SK-N-SH treated with all-trans-retinoic acid at 6 μM for 48 hours (cell line): ENCODE measurements at regions not wholly inside any gene's neighbourhood (a gene's known extent, or its start where the extent isn't known, plus 50 kb on each side); places are given as distances from the start of the nearest gene placed in this dataset.

Experiments used
- ATAC-seq: fragments of 200-7000 bp; cut with Tn5 transposase; 3 replicates; pipeline ENCODE4 v1.9.1; 2020; ENCODE audit warnings: mild to moderate bottlenecking, moderate library complexity
- BACH2 ChIP-seq: fragments of 250-450 bp; sonication (Bioruptor Pico); IDR thresholded peaks from 2 replicates; pipeline ENCODE4 v1.9.0; 2021; ENCODE audit warnings: mild to moderate bottlenecking, borderline replicate concordance
- CSDC2 ChIP-seq: fragments of 250-450 bp; sonication (Bioruptor Pico); IDR thresholded peaks from 2 replicates; pipeline ENCODE4 v1.5.0; 2020; ENCODE audit warnings: mild to moderate bottlenecking, moderate library complexity
- ESRRG ChIP-seq: fragments of 250-450 bp; sonication (Bioruptor Pico); IDR thresholded peaks from 2 replicates; pipeline ENCODE4 v1.6.1; 2021; ENCODE audit warnings: mild to moderate bottlenecking
- GLIS3 ChIP-seq: fragments of 250-450 bp; sonication (Bioruptor Pico); IDR thresholded peaks from 2 replicates; pipeline ENCODE4 v1.5.0; 2020; ENCODE audit warnings: mild to moderate bottlenecking, moderate library complexity
- ISL1 ChIP-seq: fragments of 250-450 bp; sonication (Bioruptor Pico); IDR thresholded peaks from 2 replicates; pipeline ENCODE4 v2.1.2; 2022; ENCODE audit warnings: mild to moderate bottlenecking, moderate library complexity
- OSR1 ChIP-seq: fragments of 250-450 bp; sonication (Bioruptor Pico); IDR thresholded peaks from 2 replicates; pipeline ENCODE4 v1.8.0; 2022; ENCODE audit warnings: moderate library complexity, mild to moderate bottlenecking, inconsistent platforms
- PPARA ChIP-seq: fragments of 250-450 bp; sonication (Bioruptor Pico); IDR thresholded peaks from 2 replicates; pipeline ENCODE4 v1.5.0; 2020; ENCODE audit warnings: mild to moderate bottlenecking, borderline replicate concordance
- RARB ChIP-seq: fragments of 250-450 bp; sonication (Bioruptor Pico); IDR thresholded peaks from 2 replicates; pipeline ENCODE4 v1.8.0; 2021; ENCODE audit warnings: mild to moderate bottlenecking, moderate library complexity
- TCF4 ChIP-seq: fragments of 250-450 bp; sonication (Bioruptor Pico); IDR thresholded peaks from 2 replicates; pipeline ENCODE4 v1.8.0; 2021; ENCODE audit warnings: mild to moderate bottlenecking, moderate library complexity, borderline replicate concordance
- TOX ChIP-seq: fragments of 250-450 bp; sonication (Bioruptor Pico); IDR thresholded peaks from 2 replicates; pipeline ENCODE4 v1.8.0; 2021; ENCODE audit warnings: mild to moderate bottlenecking, moderate library complexity, borderline replicate concordance
- ZC3H10 ChIP-seq: fragments of 250-450 bp; sonication (Bioruptor Pico); IDR thresholded peaks from 2 replicates; pipeline ENCODE4 v1.5.1; 2021; ENCODE audit warnings: mild to moderate bottlenecking, moderate library complexity
- ZFP30 ChIP-seq: fragments of 450-650 bp; formaldehyde crosslinking; IDR thresholded peaks from 2 replicates; pipeline ENCODE4 v1.5.0; 2022; ENCODE audit warnings: mild to moderate bottlenecking, moderate library complexity
- ZNF70 ChIP-seq: fragments of 450-650 bp; formaldehyde crosslinking; IDR thresholded peaks from 2 replicates; pipeline ENCODE4 v1.5.0; 2020; ENCODE audit warnings: mild to moderate bottlenecking, moderate library complexity
- ZNF8 ChIP-seq: fragments of 450-650 bp; formaldehyde crosslinking; IDR thresholded peaks from 2 replicates; pipeline ENCODE4 v1.5.0; 2020; ENCODE audit warnings: mild to moderate bottlenecking, moderate library complexity
- TF ChIP-seq, protein P1 (sequence below): fragments of 250-450 bp; sonication (Bioruptor Pico); IDR thresholded peaks from 2 replicates; pipeline ENCODE4 v1.5.1; 2020; ENCODE audit warnings: low read depth, mild to moderate bottlenecking, moderate library complexity
- TF ChIP-seq, protein P2 (sequence below): fragments of 250-450 bp; sonication (Bioruptor Pico); IDR thresholded peaks from 2 replicates; pipeline ENCODE4 v1.5.0; 2020; ENCODE audit warnings: mild to moderate bottlenecking, moderate library complexity
- TF ChIP-seq, protein P3 (sequence below): fragments of 250-450 bp; sonication (Bioruptor Pico); IDR thresholded peaks from 2 replicates; pipeline ENCODE4 v1.5.1; 2021; ENCODE audit warnings: mild to moderate bottlenecking, moderate library complexity
- TF ChIP-seq, protein P4 (sequence below): fragments of 250-450 bp; sonication (Bioruptor Pico); IDR thresholded peaks from 2 replicates; pipeline ENCODE4 v1.8.0; 2020; ENCODE audit warnings: mild to moderate bottlenecking, moderate library complexity, borderline replicate concordance
- TF ChIP-seq, protein P5 (sequence below): fragments of 250-450 bp; sonication (Bioruptor Pico); IDR thresholded peaks from 2 replicates; pipeline ENCODE4 v1.8.0; 2021; ENCODE audit warnings: low read depth, mild to moderate bottlenecking, moderate library complexity, borderline replicate concordance

DNA sequence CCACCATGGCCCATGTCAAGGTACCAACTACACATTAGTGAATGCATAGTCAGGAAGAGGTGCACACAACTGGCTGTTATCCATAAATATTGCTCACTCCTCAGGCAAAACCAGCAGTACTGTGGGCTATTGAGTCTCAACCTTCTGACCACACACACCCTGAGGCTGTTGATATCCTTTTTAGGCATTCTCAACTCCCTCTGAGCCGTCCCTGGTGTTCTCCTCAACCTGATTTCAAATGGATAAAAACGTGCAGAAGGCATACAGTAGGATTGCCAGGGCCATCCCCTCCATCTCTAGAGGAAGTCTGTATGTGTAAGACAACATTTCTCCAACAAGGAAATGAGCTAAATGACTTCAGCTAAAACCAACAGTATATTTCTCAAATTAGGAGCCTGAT is 98.7 kb upstream of the KLHL13 start:
- no peak for TF ChIP-seq TCF4 (CRISPR knock-in tag)
- TF ChIP-seq GLIS3 (CRISPR knock-in tag): no peak
- no peak for TF ChIP-seq ZNF8 (CRISPR knock-in tag)
- no peak for TF ChIP-seq OSR1
- TF ChIP-seq ZC3H10: no peak
- no peak for TF ChIP-seq RARB (CRISPR knock-in tag)
- no peak for TF ChIP-seq PPARA (CRISPR knock-in tag)
- no peak for TF ChIP-seq CSDC2
- TF ChIP-seq, protein P1, sequence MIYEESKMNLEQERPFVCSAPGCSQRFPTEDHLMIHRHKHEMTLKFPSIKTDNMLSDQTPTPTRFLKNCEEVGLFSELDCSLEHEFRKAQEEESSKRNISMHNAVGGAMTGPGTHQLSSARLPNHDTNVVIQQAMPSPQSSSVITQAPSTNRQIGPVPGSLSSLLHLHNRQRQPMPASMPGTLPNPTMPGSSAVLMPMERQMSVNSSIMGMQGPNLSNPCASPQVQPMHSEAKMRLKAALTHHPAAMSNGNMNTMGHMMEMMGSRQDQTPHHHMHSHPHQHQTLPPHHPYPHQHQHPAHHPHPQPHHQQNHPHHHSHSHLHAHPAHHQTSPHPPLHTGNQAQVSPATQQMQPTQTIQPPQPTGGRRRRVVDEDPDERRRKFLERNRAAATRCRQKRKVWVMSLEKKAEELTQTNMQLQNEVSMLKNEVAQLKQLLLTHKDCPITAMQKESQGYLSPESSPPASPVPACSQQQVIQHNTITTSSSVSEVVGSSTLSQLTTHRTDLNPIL (CRISPR knock-in tag): no peak
- TF ChIP-seq, protein P2, sequence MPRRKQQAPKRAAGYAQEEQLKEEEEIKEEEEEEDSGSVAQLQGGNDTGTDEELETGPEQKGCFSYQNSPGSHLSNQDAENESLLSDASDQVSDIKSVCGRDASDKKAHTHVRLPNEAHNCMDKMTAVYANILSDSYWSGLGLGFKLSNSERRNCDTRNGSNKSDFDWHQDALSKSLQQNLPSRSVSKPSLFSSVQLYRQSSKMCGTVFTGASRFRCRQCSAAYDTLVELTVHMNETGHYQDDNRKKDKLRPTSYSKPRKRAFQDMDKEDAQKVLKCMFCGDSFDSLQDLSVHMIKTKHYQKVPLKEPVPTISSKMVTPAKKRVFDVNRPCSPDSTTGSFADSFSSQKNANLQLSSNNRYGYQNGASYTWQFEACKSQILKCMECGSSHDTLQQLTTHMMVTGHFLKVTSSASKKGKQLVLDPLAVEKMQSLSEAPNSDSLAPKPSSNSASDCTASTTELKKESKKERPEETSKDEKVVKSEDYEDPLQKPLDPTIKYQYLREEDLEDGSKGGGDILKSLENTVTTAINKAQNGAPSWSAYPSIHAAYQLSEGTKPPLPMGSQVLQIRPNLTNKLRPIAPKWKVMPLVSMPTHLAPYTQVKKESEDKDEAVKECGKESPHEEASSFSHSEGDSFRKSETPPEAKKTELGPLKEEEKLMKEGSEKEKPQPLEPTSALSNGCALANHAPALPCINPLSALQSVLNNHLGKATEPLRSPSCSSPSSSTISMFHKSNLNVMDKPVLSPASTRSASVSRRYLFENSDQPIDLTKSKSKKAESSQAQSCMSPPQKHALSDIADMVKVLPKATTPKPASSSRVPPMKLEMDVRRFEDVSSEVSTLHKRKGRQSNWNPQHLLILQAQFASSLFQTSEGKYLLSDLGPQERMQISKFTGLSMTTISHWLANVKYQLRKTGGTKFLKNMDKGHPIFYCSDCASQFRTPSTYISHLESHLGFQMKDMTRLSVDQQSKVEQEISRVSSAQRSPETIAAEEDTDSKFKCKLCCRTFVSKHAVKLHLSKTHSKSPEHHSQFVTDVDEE: no peak
- TF ChIP-seq, protein P3, sequence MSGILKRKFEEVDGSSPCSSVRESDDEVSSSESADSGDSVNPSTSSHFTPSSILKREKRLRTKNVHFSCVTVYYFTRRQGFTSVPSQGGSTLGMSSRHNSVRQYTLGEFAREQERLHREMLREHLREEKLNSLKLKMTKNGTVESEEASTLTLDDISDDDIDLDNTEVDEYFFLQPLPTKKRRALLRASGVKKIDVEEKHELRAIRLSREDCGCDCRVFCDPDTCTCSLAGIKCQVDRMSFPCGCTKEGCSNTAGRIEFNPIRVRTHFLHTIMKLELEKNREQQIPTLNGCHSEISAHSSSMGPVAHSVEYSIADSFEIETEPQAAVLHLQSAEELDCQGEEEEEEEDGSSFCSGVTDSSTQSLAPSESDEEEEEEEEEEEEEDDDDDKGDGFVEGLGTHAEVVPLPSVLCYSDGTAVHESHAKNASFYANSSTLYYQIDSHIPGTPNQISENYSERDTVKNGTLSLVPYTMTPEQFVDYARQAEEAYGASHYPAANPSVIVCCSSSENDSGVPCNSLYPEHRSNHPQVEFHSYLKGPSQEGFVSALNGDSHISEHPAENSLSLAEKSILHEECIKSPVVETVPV (CRISPR knock-in tag): no peak
- TF ChIP-seq ISL1 (CRISPR knock-in tag): no peak
- ATAC-seq: no peak

DNA sequence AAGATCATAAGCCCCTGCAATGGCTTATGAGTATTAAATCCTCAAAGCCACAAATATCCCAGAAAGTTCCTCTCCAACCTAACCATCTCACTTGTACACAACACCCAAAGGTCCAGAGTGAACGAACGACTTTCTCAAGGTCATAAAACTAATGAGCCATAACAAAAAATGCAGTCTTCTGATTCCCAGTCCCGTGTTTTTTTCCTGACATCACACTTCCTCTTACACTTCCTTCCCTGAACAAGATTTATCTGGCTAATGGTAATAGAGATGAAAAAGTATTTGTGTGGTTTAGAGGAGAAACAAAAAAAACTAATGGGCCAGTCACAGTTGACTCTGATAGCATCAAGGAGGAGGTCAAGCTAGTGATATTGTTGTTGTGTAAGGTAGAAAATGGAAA is 99.5 kb upstream of the KLHL13 start:
- peak; percentile 43 for ATAC-seq
- no peak for TF ChIP-seq TOX (CRISPR knock-in tag)
- TF ChIP-seq ISL1 (CRISPR knock-in tag): peak; percentile 33; the same call in 1 of the 2 replicates
- no peak for TF ChIP-seq ZNF70
- no peak for TF ChIP-seq PPARA (CRISPR knock-in tag)
- TF ChIP-seq, protein P4, sequence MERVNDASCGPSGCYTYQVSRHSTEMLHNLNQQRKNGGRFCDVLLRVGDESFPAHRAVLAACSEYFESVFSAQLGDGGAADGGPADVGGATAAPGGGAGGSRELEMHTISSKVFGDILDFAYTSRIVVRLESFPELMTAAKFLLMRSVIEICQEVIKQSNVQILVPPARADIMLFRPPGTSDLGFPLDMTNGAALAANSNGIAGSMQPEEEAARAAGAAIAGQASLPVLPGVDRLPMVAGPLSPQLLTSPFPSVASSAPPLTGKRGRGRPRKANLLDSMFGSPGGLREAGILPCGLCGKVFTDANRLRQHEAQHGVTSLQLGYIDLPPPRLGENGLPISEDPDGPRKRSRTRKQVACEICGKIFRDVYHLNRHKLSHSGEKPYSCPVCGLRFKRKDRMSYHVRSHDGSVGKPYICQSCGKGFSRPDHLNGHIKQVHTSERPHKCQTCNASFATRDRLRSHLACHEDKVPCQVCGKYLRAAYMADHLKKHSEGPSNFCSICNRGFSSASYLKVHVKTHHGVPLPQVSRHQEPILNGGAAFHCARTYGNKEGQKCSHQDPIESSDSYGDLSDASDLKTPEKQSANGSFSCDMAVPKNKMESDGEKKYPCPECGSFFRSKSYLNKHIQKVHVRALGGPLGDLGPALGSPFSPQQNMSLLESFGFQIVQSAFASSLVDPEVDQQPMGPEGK: 0 out of 2 replicates have a peak, but pooled peaks have one; percentile 14
- TF ChIP-seq BACH2: no peak

DNA sequence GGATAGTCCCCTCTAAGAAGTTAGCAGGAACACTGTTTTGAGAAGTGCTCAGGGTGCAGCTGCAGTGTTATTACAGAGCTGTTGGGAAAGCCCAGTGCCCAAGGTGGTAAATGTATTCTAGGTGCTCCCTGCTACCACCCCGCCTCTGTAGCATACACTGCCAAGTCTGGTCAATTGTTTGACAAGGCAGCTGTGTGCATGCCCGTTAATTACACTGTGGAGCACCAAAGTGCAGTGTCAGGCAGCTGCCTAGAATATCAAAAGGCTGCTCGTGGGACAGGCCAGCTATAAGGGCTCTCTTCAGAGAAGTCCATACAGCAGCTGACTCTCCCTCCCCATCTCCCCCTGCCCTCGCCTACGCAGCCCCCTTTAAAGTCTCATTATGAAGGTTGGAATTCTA is 99.9 kb upstream of the KLHL13 start:
- TF ChIP-seq ZFP30 (CRISPR knock-in tag): no peak
- TF ChIP-seq, protein P5, sequence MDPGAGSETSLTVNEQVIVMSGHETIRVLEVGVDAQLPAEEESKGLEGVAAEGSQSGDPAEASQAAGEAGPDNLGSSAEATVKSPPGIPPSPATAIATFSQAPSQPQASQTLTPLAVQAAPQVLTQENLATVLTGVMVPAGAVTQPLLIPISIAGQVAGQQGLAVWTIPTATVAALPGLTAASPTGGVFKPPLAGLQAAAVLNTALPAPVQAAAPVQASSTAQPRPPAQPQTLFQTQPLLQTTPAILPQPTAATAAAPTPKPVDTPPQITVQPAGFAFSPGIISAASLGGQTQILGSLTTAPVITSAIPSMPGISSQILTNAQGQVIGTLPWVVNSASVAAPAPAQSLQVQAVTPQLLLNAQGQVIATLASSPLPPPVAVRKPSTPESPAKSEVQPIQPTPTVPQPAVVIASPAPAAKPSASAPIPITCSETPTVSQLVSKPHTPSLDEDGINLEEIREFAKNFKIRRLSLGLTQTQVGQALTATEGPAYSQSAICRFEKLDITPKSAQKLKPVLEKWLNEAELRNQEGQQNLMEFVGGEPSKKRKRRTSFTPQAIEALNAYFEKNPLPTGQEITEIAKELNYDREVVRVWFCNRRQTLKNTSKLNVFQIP (CRISPR knock-in tag): no peak
- TF ChIP-seq TOX (CRISPR knock-in tag): no peak
- TF ChIP-seq, protein P2: no peak
- no peak for TF ChIP-seq ISL1 (CRISPR knock-in tag)
- TF ChIP-seq, protein P3 (CRISPR knock-in tag): no peak
- no peak for TF ChIP-seq ESRRG (CRISPR knock-in tag)
- no peak for TF ChIP-seq BACH2
- TF ChIP-seq, all 23 proteins: peak for 0
- peak; percentile 48 for ATAC-seq
